ENCODE measurements at regions not wholly inside any gene's neighbourhood (a gene's known extent, or its start where the extent isn't known, plus 50 kb on each side); places are given as distances from the start of the nearest gene placed in this dataset.

- H3K4me1 ChIP-seq (ENCODE audit: control insufficient read depth, insufficient read depth, low read length): peaks cover 28% of the 10 kb centered on the region
- H3K27ac ChIP-seq (ENCODE audit: low read length): no peak overlapping the region
- H3K36me3 ChIP-seq (ENCODE audit: control insufficient read depth, insufficient read depth, low read length): no peaks in the 10 kb centered on the region
- no peak overlapping the region for H3K4me3 ChIP-seq (ENCODE audit: low read length)
- H3K9me3 ChIP-seq (replicated peaks; ENCODE audit: control insufficient read depth, low read depth, low read length): no peaks in the 10 kb centered on the region
- WGBS (ENCODE audit: insufficient coverage): no CpG with 5 or more reads among the region's 3 CpGs
- DNase-seq: no peak
- no peaks in the 10 kb centered on the region for H3K27me3 ChIP-seq (ENCODE audit: control insufficient read depth, insufficient read depth, low read length)
These were observed 88.2 kb downstream of the GAS1 start for GRCh38 chr9:86859056-86859455.

- H3K27ac ChIP-seq (ENCODE audit: low read length): no peak overlapping the region
- no peaks in the 10 kb centered on the region for H3K27me3 ChIP-seq (ENCODE audit: control insufficient read depth, insufficient read depth, low read length)
- no CpG with 5 or more reads among the region's 1 CpG for WGBS (ENCODE audit: insufficient coverage)
- no peak overlapping the region for H3K4me3 ChIP-seq (ENCODE audit: low read length)
- peaks cover 28% of the 10 kb centered on the region for H3K4me1 ChIP-seq (ENCODE audit: control insufficient read depth, insufficient read depth, low read length)
- no peaks in the 10 kb centered on the region for H3K36me3 ChIP-seq (ENCODE audit: control insufficient read depth, insufficient read depth, low read length)
- H3K9me3 ChIP-seq (replicated peaks; ENCODE audit: control insufficient read depth, low read depth, low read length): no peaks in the 10 kb centered on the region
- DNase-seq: peak; percentile 40
These were observed 89.3 kb downstream of the GAS1 start for GRCh38 chr9:86858009-86858408.

- H3K4me1 ChIP-seq (ENCODE audit: control insufficient read depth, insufficient read depth, low read length): peaks cover 28% of the 10 kb centered on the region
- no peak for DNase-seq
- no peaks in the 10 kb centered on the region for H3K36me3 ChIP-seq (ENCODE audit: control insufficient read depth, insufficient read depth, low read length)
- no peak overlapping the region for H3K4me3 ChIP-seq (ENCODE audit: low read length)
- no peaks in the 10 kb centered on the region for H3K9me3 ChIP-seq (replicated peaks; ENCODE audit: control insufficient read depth, low read depth, low read length)
- H3K27ac ChIP-seq (ENCODE audit: low read length): peak overlapping the region; percentile 69
- 90% methylated on average over 2 of the region's 3 CpGs for WGBS (ENCODE audit: insufficient coverage)
- no peaks in the 10 kb centered on the region for H3K27me3 ChIP-seq (ENCODE audit: control insufficient read depth, insufficient read depth, low read length)
These were observed 91.0 kb downstream of the GAS1 start for GRCh38 chr9:86856259-86856658.

- H3K4me3 ChIP-seq (ENCODE audit: low read length): no peak overlapping the region
- H3K9me3 ChIP-seq (replicated peaks; ENCODE audit: control insufficient read depth, low read depth, low read length): no peaks in the 10 kb centered on the region
- H3K4me1 ChIP-seq (ENCODE audit: control insufficient read depth, insufficient read depth, low read length): peaks cover 22% of the 10 kb centered on the region
- no peaks in the 10 kb centered on the region for H3K27me3 ChIP-seq (ENCODE audit: control insufficient read depth, insufficient read depth, low read length)
- peak overlapping the region; percentile 69 for H3K27ac ChIP-seq (ENCODE audit: low read length)
- WGBS (ENCODE audit: insufficient coverage): 0% methylated on average over 2 of the region's 5 CpGs
- H3K36me3 ChIP-seq (ENCODE audit: control insufficient read depth, insufficient read depth, low read length): no peaks in the 10 kb centered on the region
- peak; percentile 96 for DNase-seq
These were observed 92.3 kb downstream of the GAS1 start for GRCh38 chr9:86854898-86855523.

GRCh38 chr9:86846656-86847055 lies 100.7 kb downstream of the GAS1 start:
- no peak for DNase-seq
- H3K9me3 ChIP-seq (replicated peaks; ENCODE audit: control insufficient read depth, low read depth, low read length): no peaks in the 10 kb centered on the region
- no peaks in the 10 kb centered on the region for H3K27me3 ChIP-seq (ENCODE audit: control insufficient read depth, insufficient read depth, low read length)
- no peak overlapping the region for H3K4me3 ChIP-seq (ENCODE audit: low read length)
- peaks cover 16% of the 10 kb centered on the region for H3K4me1 ChIP-seq (ENCODE audit: control insufficient read depth, insufficient read depth, low read length)
- H3K27ac ChIP-seq (ENCODE audit: low read length): peak overlapping the region; percentile 55
- 27% methylated on average over 2 of the region's 5 CpGs for WGBS (ENCODE audit: insufficient coverage)
- H3K36me3 ChIP-seq (ENCODE audit: control insufficient read depth, insufficient read depth, low read length): no peaks in the 10 kb centered on the region

- Histone ChIP-seq H3K4me3 (ENCODE audit: low read length) (no peak overlapping the region), H3K36me3 (ENCODE audit: control insufficient read depth, insufficient read depth, low read length) (no peaks in the 10 kb centered on the region), H3K4me1 (ENCODE audit: control insufficient read depth, insufficient read depth, low read length) (peaks cover 35% of the 10 kb centered on the region), H3K9me3 (replicated peaks; ENCODE audit: control insufficient read depth, low read depth, low read length) (no peaks in the 10 kb centered on the region), H3K27ac (ENCODE audit: low read length) (no peak overlapping the region), H3K27me3 (ENCODE audit: control insufficient read depth, insufficient read depth, low read length) (no peaks in the 10 kb centered on the region)
- WGBS (ENCODE audit: insufficient coverage): no CpG with 5 or more reads among the region's 1 CpG
- peak; percentile 76 for DNase-seq
These were observed 104.1 kb downstream of the GAS1 start for GRCh38 chr9:86843206-86843605.

- H3K27me3 ChIP-seq (ENCODE audit: control insufficient read depth, insufficient read depth, low read length): no peaks in the 10 kb centered on the region
- DNase-seq: no peak
- no peaks in the 10 kb centered on the region for H3K36me3 ChIP-seq (ENCODE audit: control insufficient read depth, insufficient read depth, low read length)
- no peak overlapping the region for H3K27ac ChIP-seq (ENCODE audit: low read length)
- no peaks in the 10 kb centered on the region for H3K9me3 ChIP-seq (replicated peaks; ENCODE audit: control insufficient read depth, low read depth, low read length)
- H3K4me1 ChIP-seq (ENCODE audit: control insufficient read depth, insufficient read depth, low read length): peaks cover 40% of the 10 kb centered on the region
- H3K4me3 ChIP-seq (ENCODE audit: low read length): no peak overlapping the region
- WGBS (ENCODE audit: insufficient coverage): 40% methylated on average over 5 of the region's 6 CpGs
These were observed 104.7 kb downstream of the GAS1 start for GRCh38 chr9:86842573-86842972.

- 72% methylated on average over 2 of the region's 3 CpGs for WGBS (ENCODE audit: insufficient coverage)
- Histone ChIP-seq H3K4me3 (ENCODE audit: low read length) (no peak overlapping the region), H3K36me3 (ENCODE audit: control insufficient read depth, insufficient read depth, low read length) (no peaks in the 10 kb centered on the region), H3K9me3 (replicated peaks; ENCODE audit: control insufficient read depth, low read depth, low read length) (no peaks in the 10 kb centered on the region), H3K4me1 (ENCODE audit: control insufficient read depth, insufficient read depth, low read length) (peaks cover 35% of the 10 kb centered on the region), H3K27me3 (ENCODE audit: control insufficient read depth, insufficient read depth, low read length) (no peaks in the 10 kb centered on the region), H3K27ac (ENCODE audit: low read length) (no peak overlapping the region)
- no peak for DNase-seq
These were observed 107.8 kb downstream of the GAS1 start for GRCh38 chr9:86839522-86839921.

- DNase-seq: peak; percentile 67
- Histone ChIP-seq H3K27ac (ENCODE audit: low read length) (peak overlapping the region; percentile 10), H3K9me3 (replicated peaks; ENCODE audit: control insufficient read depth, low read depth, low read length) (no peaks in the 10 kb centered on the region), H3K4me3 (ENCODE audit: low read length) (no peak overlapping the region), H3K36me3 (ENCODE audit: control insufficient read depth, insufficient read depth, low read length) (no peaks in the 10 kb centered on the region), H3K27me3 (ENCODE audit: control insufficient read depth, insufficient read depth, low read length) (no peaks in the 10 kb centered on the region), H3K4me1 (ENCODE audit: control insufficient read depth, insufficient read depth, low read length) (peaks cover 35% of the 10 kb centered on the region)
- 52% methylated on average over 12 of the region's 17 CpGs for WGBS (ENCODE audit: insufficient coverage)
These were observed 108.5 kb downstream of the GAS1 start for GRCh38 chr9:86838519-86839497.

GRCh38 chr9:86837345-86837744 lies 110.0 kb downstream of the GAS1 start:
- Histone ChIP-seq H3K4me3 (ENCODE audit: low read length) (no peak overlapping the region), H3K27ac (ENCODE audit: low read length) (no peak overlapping the region)

More at GRCh38 chr9:86837345-86837744, 110.0 kb downstream of the GAS1 start:
- WGBS (ENCODE audit: insufficient coverage): no CpG with 5 or more reads among the region's 4 CpGs
- DNase-seq: no peak
- H3K9me3 ChIP-seq (replicated peaks; ENCODE audit: control insufficient read depth, low read depth, low read length): no peaks in the 10 kb centered on the region
- peaks cover 24% of the 10 kb centered on the region for H3K4me1 ChIP-seq (ENCODE audit: control insufficient read depth, insufficient read depth, low read length)
- H3K36me3 ChIP-seq (ENCODE audit: control insufficient read depth, insufficient read depth, low read length): no peaks in the 10 kb centered on the region
- H3K27me3 ChIP-seq (ENCODE audit: control insufficient read depth, insufficient read depth, low read length): no peaks in the 10 kb centered on the region
